Esophagus squamous epithelium (tissue), 4 donors: ENCODE measurements at regions not wholly inside any gene's neighbourhood (a gene's known extent, or its start where the extent isn't known, plus 50 kb on each side); places are given as distances from the start of the nearest gene placed in this dataset.

Experiments
- CTCF ChIP-seq, 6 experiments: fragments of 450-650 bp in 4 of 6; fragments of 200-600 bp in 2 of 6; sonication (generic) in 2 of 6; IDR thresholded peaks; one replicate each; pipeline ENCODE4 v1.5.1; 2016 to 2019; ENCODE audit warnings: antibody characterized with exemption in 6 of 6, mild to moderate bottlenecking in 4 of 6, moderate library complexity in 4 of 6
- POLR2A ChIP-seq, 4 donors: fragments of 450-650 bp; IDR thresholded peaks; one replicate each; pipeline ENCODE4 v1.6.1; 2017; ENCODE audit warnings: antibody characterized with exemption in 4 of 4, mild to moderate bottlenecking in 4 of 4, moderate library complexity in 3 of 4

GRCh38 chr11:120025606-120026335 lies 112.1 kb downstream of the TRIM29 start:
- TF ChIP-seq POLR2A (IDR thresholded peaks at IDR 0.05) (no peak), CTCF (IDR thresholded peaks at IDR 0.05) (no peak)
